ENCODE measurements at regions not wholly inside any gene's neighbourhood (a gene's known extent, or its start where the extent isn't known, plus 50 kb on each side); places are given as distances from the start of the nearest gene placed in this dataset.

- Histone ChIP-seq H3K4me2 (ENCODE audit: low read length) (no peak overlapping the region), H3K79me2 (ENCODE audit: insufficient read depth, low read depth, low read length) (no peaks in the 10 kb centered on the region), H3K9me2 (ENCODE audit: insufficient read depth, low read length) (no peaks in the 10 kb centered on the region), H2AFZ (ENCODE audit: low read length) (no peak overlapping the region), H3K27ac (ENCODE audit: low read depth, low read length, poor library complexity, severe bottlenecking) (no peak overlapping the region), H3K36me3 (ENCODE audit: insufficient read depth, low read length) (no peaks in the 10 kb centered on the region), H3K4me3 (ENCODE audit: low read depth, low read length, poor library complexity, severe bottlenecking) (no peak overlapping the region), H3K9me3 (ENCODE audit: low read length) (no peaks in the 10 kb centered on the region), H4K20me1 (ENCODE audit: insufficient read depth, low read length) (no peaks in the 10 kb centered on the region), H3K4me1 (ENCODE audit: insufficient read depth, low read length, poor library complexity, severe bottlenecking) (no peaks in the 10 kb centered on the region)
- TF ChIP-seq EZH2phosphoT487 (IDR thresholded peaks at IDR 0.05; ENCODE audit: borderline replicate concordance, low read depth, low read length): no peak
- ChIA-PET POLR2A (interaction anchor here (0.7 to 1.5 kb wide), 2 partner anchors 8 to 33 kb away, joined by 3 read pairs; no protein-coding TSS in a partner anchor), CTCF (ENCODE audit: unreplicated experiment) (no interaction called here)
- DNase-seq (ENCODE audit: low spot score): no peak
- intact Hi-C loops (cut with micrococcal nuclease; ENCODE audit: unreplicated experiment): no loop called here
- no TSS peak for BruUV-seq (replicated peaks)
Observed at GRCh38 chr2:176959614-176960013, 253.0 kb upstream of the HNRNPA3 start.

- Histone ChIP-seq H3K4me2 (ENCODE audit: low read length) (no peak overlapping the region), H3K9me3 (ENCODE audit: low read length) (no peaks in the 10 kb centered on the region), H3K9me2 (ENCODE audit: insufficient read depth, low read length) (no peaks in the 10 kb centered on the region), H3K4me1 (ENCODE audit: insufficient read depth, low read length, poor library complexity, severe bottlenecking) (no peaks in the 10 kb centered on the region), H3K36me3 (ENCODE audit: insufficient read depth, low read length) (no peaks in the 10 kb centered on the region), H2AFZ (ENCODE audit: low read length) (no peak overlapping the region), H3K79me2 (ENCODE audit: insufficient read depth, low read depth, low read length) (no peaks in the 10 kb centered on the region), H4K20me1 (ENCODE audit: insufficient read depth, low read length) (no peaks in the 10 kb centered on the region), H3K27ac (ENCODE audit: low read depth, low read length, poor library complexity, severe bottlenecking) (no peak overlapping the region), H3K4me3 (ENCODE audit: low read depth, low read length, poor library complexity, severe bottlenecking) (no peak overlapping the region)
- no peak for DNase-seq (ENCODE audit: low spot score)
- no peak for TF ChIP-seq CTCF (conservative IDR thresholded peaks at IDR 0.05; ENCODE audit: low read length)
- TF ChIP-seq EZH2phosphoT487 (IDR thresholded peaks at IDR 0.05; ENCODE audit: borderline replicate concordance, low read depth, low read length): no peak
- intact Hi-C loops (cut with micrococcal nuclease; ENCODE audit: unreplicated experiment): no loop called here
- CTCF ChIA-PET (ENCODE audit: unreplicated experiment): no interaction called here
- no TSS peak for BruUV-seq (replicated peaks)
- POLR2A ChIA-PET: interaction anchor here (0.6 to 1.5 kb wide), 3 partner anchors 8 to 143 kb away, joined by 3 to 5 read pairs (median 3); no protein-coding TSS in a partner anchor
Observed at GRCh38 chr2:176960061-176960460, 252.5 kb upstream of the HNRNPA3 start.

GRCh38 chr2:176960736-176961520, 251.7 kb upstream of the HNRNPA3 start:
- CTCF ChIA-PET (ENCODE audit: unreplicated experiment): interaction anchor here (0.5 kb wide), 1 partner anchor 145 kb away, joined by 7 read pairs; no protein-coding TSS in a partner anchor
- no peaks in the 10 kb centered on the region for H4K20me1 ChIP-seq (ENCODE audit: insufficient read depth, low read length)
- H3K4me1 ChIP-seq (ENCODE audit: insufficient read depth, low read length, poor library complexity, severe bottlenecking): no peaks in the 10 kb centered on the region
- H3K9me2 ChIP-seq (ENCODE audit: insufficient read depth, low read length): no peaks in the 10 kb centered on the region
- BruUV-seq (replicated peaks): no TSS peak
- H3K4me3 ChIP-seq (ENCODE audit: low read depth, low read length, poor library complexity, severe bottlenecking): no peak overlapping the region
- no peaks in the 10 kb centered on the region for H3K9me3 ChIP-seq (ENCODE audit: low read length)
- TF ChIP-seq CTCF (conservative IDR thresholded peaks at IDR 0.05; ENCODE audit: low read length) (no peak), EZH2phosphoT487 (IDR thresholded peaks at IDR 0.05; ENCODE audit: borderline replicate concordance, low read depth, low read length) (no peak)
- POLR2A ChIA-PET: interaction anchor here (0.6 to 1.5 kb wide), 3 partner anchors 32 to 304 kb away, joined by 3 to 5 read pairs (median 3); no protein-coding TSS in a partner anchor
- H3K4me2 ChIP-seq (ENCODE audit: low read length): no peak overlapping the region
- no peaks in the 10 kb centered on the region for H3K36me3 ChIP-seq (ENCODE audit: insufficient read depth, low read length)
- H2AFZ ChIP-seq (ENCODE audit: low read length): no peak overlapping the region
- H3K79me2 ChIP-seq (ENCODE audit: insufficient read depth, low read depth, low read length): no peaks in the 10 kb centered on the region
- H3K27ac ChIP-seq (ENCODE audit: low read depth, low read length, poor library complexity, severe bottlenecking): no peak overlapping the region
- intact Hi-C loops (cut with micrococcal nuclease; ENCODE audit: unreplicated experiment): no loop called here
- DNase-seq (ENCODE audit: low spot score): no peak
